ENCODE measurements at regions not wholly inside any gene's neighbourhood (a gene's known extent, or its start where the extent isn't known, plus 50 kb on each side); places are given as distances from the start of the nearest gene placed in this dataset.

- DNase-seq, result no peak
Observed at GRCh38 chr11:37558619-37559210, 960.7 kb upstream of the RAG2 start.

- DNase-seq, result no peak
Observed at GRCh38 chr11:37557990-37558389, 960.0 kb upstream of the RAG2 start.

GRCh38 chr11:37552284-37552683, 954.2 kb upstream of the RAG2 start:
- DNase-seq, result no peak

GRCh38 chr11:37544491-37544890, 946.5 kb upstream of the RAG2 start:
- DNase-seq, result no peak

- DNase-seq, result no peak
Observed at GRCh38 chr11:37533830-37534229, 935.8 kb upstream of the RAG2 start.

GRCh38 chr11:37533087-37533486, 935.1 kb upstream of the RAG2 start:
- DNase-seq, result no peak

GRCh38 chr11:37532271-37532670, 934.2 kb upstream of the RAG2 start:
- DNase-seq, result no peak

- DNase-seq, result no peak
Observed at GRCh38 chr11:37527545-37527944, 929.5 kb upstream of the RAG2 start.

- DNase-seq, result no peak
Observed at GRCh38 chr11:37525336-37525735, 927.3 kb upstream of the RAG2 start.

- no peak for DNase-seq
Observed at GRCh38 chr11:37519781-37520180, 921.7 kb upstream of the RAG2 start.

GRCh38 chr11:37512156-37512780, 914.2 kb upstream of the RAG2 start:
- no peak for DNase-seq

GRCh38 chr11:37511425-37511933, 913.4 kb upstream of the RAG2 start:
- no peak for DNase-seq

GRCh38 chr11:37509506-37509905, 911.5 kb upstream of the RAG2 start:
- no peak for DNase-seq

GRCh38 chr11:37506531-37506930, 908.5 kb upstream of the RAG2 start:
- no peak for DNase-seq

- peak; percentile 31 for DNase-seq
Observed at GRCh38 chr11:37505406-37505805, 907.4 kb upstream of the RAG2 start.

- no peak for DNase-seq
Observed at GRCh38 chr11:37504921-37505320, 906.9 kb upstream of the RAG2 start.

GRCh38 chr11:37504060-37504611, 906.1 kb upstream of the RAG2 start:
- no peak for DNase-seq

GRCh38 chr11:37503411-37504059, 905.5 kb upstream of the RAG2 start:
- no peak for DNase-seq

GRCh38 chr11:37502202-37502601, 904.2 kb upstream of the RAG2 start:
- DNase-seq, result no peak

- no peak for DNase-seq
Observed at GRCh38 chr11:37500425-37500824, 902.4 kb upstream of the RAG2 start.

GRCh38 chr11:37497326-37497725, 899.3 kb upstream of the RAG2 start:
- no peak for DNase-seq

- no peak for DNase-seq
Observed at GRCh38 chr11:37496201-37496600, 898.2 kb upstream of the RAG2 start.

- no peak for DNase-seq
Observed at GRCh38 chr11:37484298-37484697, 886.3 kb upstream of the RAG2 start.

GRCh38 chr11:37483761-37484160, 885.7 kb upstream of the RAG2 start:
- DNase-seq, result no peak

Measured in NCI-H526 treated with DMSO at 0.1 percent for 48 hours (cell line).